ENCODE measurements at regions not wholly inside any gene's neighbourhood (a gene's known extent, or its start where the extent isn't known, plus 50 kb on each side); places are given as distances from the start of the nearest gene placed in this dataset.

- in situ Hi-C loops (cut with HindIII; ENCODE audit: low pct_ligation_motif_present, low pct_unique_long_range_greater_than_20kb, low sequenced_read_pairs): no loop called here
- no peak for DNase-seq
Measured at GRCh38 chr2:107384422-107384821, 442.3 kb upstream of the RGPD4 start.

DNA sequence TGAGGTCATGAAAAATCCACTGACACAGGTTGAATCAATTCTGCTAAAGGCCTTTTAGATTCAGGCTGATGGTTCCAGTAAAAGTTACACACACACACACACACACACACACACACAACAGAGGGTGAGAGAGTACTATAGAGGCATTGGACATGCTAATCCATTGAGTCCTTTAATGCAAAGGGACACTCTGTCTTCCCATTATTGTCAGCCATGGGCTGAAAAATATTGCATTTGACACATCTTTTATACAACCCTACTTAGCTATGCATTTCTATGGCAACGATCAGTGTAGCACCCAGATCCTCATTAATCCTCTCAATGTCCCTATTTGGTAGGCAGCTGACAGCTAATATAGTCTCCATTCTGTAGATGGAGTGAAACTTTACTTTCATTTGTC lies 440.8 kb upstream of the RGPD4 start:
- in situ Hi-C loops (cut with HindIII; ENCODE audit: low pct_ligation_motif_present, low pct_unique_long_range_greater_than_20kb, low sequenced_read_pairs): no loop called here
- DNase-seq: no peak

- no peak for DNase-seq
- in situ Hi-C loops (cut with HindIII; ENCODE audit: low pct_ligation_motif_present, low pct_unique_long_range_greater_than_20kb, low sequenced_read_pairs): no loop called here
Measured at GRCh38 chr2:107392241-107392704, 434.4 kb upstream of the RGPD4 start.

- in situ Hi-C loops (cut with HindIII; ENCODE audit: low pct_ligation_motif_present, low pct_unique_long_range_greater_than_20kb, low sequenced_read_pairs): no loop called here
- no peak for DNase-seq
Measured at GRCh38 chr2:107393516-107393915, 433.2 kb upstream of the RGPD4 start.

DNA sequence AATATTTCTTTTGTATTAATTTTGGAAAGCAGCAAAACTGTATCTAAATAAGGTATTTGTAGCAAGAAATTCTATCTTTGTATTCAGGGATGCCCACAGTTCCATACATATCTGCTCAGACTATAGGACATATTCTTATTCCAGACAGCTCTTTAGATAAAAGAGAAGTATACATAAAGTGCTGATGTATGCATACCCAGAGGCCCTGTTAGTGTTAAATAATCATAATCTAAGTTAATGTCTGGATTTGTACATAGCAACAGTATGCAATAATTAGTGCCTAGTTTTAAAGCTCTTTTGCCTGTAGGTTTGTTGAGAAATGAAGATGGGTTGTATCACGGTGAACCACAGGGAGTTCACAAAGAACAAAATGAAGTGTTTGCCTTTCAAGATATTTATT lies 428.0 kb upstream of the RGPD4 start:
- no peak for DNase-seq
- in situ Hi-C loops (cut with HindIII; ENCODE audit: low pct_ligation_motif_present, low pct_unique_long_range_greater_than_20kb, low sequenced_read_pairs): no loop called here

DNA sequence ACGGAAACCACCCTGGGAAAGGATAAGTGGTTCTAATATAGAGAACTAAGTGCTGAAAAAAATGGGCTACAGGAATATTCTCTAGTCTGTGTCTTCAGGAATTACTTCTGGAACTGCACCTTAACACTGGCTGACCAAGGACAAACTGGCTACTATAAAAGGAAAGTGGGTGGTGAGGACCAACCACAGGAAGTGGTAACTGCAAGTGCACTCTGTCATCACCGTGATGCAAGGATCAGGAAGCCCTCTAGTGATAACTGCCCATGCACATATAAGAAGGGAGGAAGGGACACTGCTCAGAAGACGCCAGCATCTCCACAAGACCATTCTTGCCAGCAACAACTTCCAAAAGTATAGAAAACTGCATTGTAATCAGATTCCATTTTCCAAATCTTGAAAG lies 424.4 kb upstream of the RGPD4 start:
- no peak for DNase-seq
- in situ Hi-C loops (cut with HindIII; ENCODE audit: low pct_ligation_motif_present, low pct_unique_long_range_greater_than_20kb, low sequenced_read_pairs): no loop called here

DNA sequence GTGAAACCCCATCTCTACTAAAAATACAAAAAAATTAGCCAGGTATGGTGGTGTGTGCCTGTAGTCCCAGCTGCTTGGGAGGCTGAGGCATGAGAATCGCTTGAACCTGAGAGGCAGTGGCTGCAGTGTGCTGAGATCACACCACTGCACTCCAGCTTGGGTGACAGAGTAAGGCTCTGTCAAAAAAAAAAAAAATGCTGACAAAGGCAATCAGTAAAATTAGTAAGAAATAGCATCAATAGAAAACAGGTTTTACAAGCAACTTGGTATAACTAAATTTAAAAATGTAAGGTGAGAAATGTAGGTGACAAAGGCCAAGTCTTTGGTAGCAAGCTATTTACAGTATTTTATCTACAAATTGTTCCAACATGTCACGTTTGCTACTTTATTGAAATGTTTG lies 421.4 kb upstream of the RGPD4 start:
- no peak for DNase-seq
- in situ Hi-C loops (cut with HindIII; ENCODE audit: low pct_ligation_motif_present, low pct_unique_long_range_greater_than_20kb, low sequenced_read_pairs): no loop called here

GRCh38 chr2:107407017-107407416 lies 419.7 kb upstream of the RGPD4 start:
- in situ Hi-C loops (cut with HindIII; ENCODE audit: low pct_ligation_motif_present, low pct_unique_long_range_greater_than_20kb, low sequenced_read_pairs): no loop called here
- DNase-seq: no peak

DNA sequence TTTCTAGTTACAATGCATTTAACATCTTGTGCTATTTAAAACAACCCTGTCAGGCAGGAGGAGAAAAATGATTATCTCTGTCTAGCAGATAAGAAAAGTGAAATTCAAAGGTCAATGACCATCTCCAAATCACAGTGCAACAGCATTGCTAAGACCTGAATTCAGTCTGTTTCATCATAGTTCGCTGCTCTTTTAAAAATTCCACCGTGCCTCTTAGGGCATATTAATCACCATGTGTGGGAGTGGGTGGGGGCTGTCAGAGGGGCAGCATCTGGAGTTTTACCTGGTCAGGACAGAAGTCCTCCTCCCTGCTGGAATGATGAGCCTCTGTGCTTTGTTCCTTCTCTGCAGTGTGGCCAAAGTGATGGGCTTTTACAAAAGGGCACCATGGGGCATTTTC lies 418.7 kb upstream of the RGPD4 start:
- no peak for DNase-seq
- in situ Hi-C loops (cut with HindIII; ENCODE audit: low pct_ligation_motif_present, low pct_unique_long_range_greater_than_20kb, low sequenced_read_pairs): no loop called here

GRCh38 chr2:107411267-107411666 lies 415.4 kb upstream of the RGPD4 start:
- in situ Hi-C loops (cut with HindIII; ENCODE audit: low pct_ligation_motif_present, low pct_unique_long_range_greater_than_20kb, low sequenced_read_pairs): no loop called here
- DNase-seq: no peak

GRCh38 chr2:107412209-107412904 lies 414.3 kb upstream of the RGPD4 start:
- no peak for DNase-seq
- in situ Hi-C loops (cut with HindIII; ENCODE audit: low pct_ligation_motif_present, low pct_unique_long_range_greater_than_20kb, low sequenced_read_pairs): no loop called here

- no peak for DNase-seq
Measured at GRCh38 chr2:107412981-107413380, 413.7 kb upstream of the RGPD4 start.

DNA sequence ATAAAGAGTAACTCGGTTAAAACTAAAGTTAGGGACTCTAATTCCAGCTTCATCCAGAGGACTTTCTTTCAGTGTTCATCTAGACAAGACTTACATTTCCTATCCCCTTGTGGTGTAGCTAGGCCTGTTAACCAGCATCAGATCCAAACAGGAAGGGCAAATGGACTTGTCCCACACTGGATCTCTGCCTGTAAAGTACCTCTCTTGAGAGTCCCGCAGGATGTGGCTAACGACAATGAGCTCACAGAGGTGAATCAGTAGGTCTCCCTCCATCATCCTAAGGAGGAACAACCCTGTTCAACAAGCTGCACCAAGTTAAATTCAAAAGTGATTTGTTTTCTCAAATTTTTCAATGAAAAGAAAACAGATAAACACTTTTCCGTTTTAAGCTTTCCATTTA lies 412.3 kb upstream of the RGPD4 start:
- no peak for DNase-seq
- in situ Hi-C loops (cut with HindIII; ENCODE audit: low pct_ligation_motif_present, low pct_unique_long_range_greater_than_20kb, low sequenced_read_pairs): no loop called here

More at GRCh38 chr2:107412981-107413380, 413.7 kb upstream of the RGPD4 start:
- in situ Hi-C loops (cut with HindIII; ENCODE audit: low pct_ligation_motif_present, low pct_unique_long_range_greater_than_20kb, low sequenced_read_pairs): no loop called here

DNA sequence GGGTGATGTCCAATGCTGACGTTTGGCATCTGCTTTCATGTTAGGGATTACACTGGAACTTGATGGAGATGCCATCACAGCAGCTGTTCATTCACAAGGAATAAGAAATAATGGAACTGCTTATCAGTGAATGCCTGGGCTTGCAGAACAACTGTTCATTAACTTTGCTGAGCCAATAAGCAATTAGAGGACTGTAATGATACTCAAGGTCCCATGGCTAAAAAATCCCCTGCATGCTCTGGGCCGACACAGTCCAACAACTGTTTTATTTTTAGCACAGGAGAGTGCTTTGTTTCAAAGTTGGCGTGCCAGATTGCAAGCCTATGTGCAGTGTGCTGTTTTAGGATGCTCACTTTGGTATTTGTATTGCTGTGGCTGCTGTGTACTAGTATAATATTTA lies 408.0 kb upstream of the RGPD4 start:
- in situ Hi-C loops (cut with HindIII; ENCODE audit: low pct_ligation_motif_present, low pct_unique_long_range_greater_than_20kb, low sequenced_read_pairs): no loop called here
- no peak for DNase-seq

- DNase-seq: no peak
- in situ Hi-C loops (cut with HindIII; ENCODE audit: low pct_ligation_motif_present, low pct_unique_long_range_greater_than_20kb, low sequenced_read_pairs): no loop called here
Measured at GRCh38 chr2:107419191-107419590, 407.5 kb upstream of the RGPD4 start.

- DNase-seq: no peak
- in situ Hi-C loops (cut with HindIII; ENCODE audit: low pct_ligation_motif_present, low pct_unique_long_range_greater_than_20kb, low sequenced_read_pairs): no loop called here
Measured at GRCh38 chr2:107428781-107429180, 397.9 kb upstream of the RGPD4 start.

- in situ Hi-C loops (cut with HindIII; ENCODE audit: low pct_ligation_motif_present, low pct_unique_long_range_greater_than_20kb, low sequenced_read_pairs): no loop called here
- no peak for DNase-seq
Measured at GRCh38 chr2:107430006-107430405, 396.7 kb upstream of the RGPD4 start.

DNA sequence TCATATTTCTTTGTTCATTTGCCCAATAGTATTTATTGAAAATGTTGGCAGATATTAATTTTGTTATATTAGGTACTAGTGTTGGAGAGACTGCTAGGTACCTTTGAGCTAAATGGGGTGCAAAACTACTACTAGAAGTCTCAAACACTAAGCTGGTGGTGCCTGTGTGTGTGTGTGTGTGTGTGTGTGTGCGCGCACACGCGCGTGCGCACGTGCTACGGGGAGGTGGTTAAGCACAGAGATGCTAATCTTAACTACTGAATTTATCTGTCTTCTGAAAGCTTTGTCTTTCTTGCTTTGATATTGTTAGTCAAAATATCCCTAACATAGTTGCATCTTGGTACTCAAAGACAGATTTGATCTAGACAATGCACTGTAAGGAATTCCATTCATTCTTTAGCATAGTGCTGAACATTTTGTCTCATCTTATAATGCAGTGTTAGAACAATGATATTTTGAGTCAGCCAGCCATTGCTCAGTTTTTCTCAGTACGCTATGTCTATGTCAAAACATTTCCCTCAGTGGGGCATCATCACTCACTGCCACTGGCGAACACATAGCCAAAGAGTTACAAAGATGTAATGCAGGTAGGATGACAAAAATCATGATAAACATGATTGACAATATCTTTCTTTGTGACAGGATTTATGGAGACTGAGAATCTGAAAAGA lies 396.0 kb upstream of the RGPD4 start:
- in situ Hi-C loops (cut with HindIII; ENCODE audit: low pct_ligation_motif_present, low pct_unique_long_range_greater_than_20kb, low sequenced_read_pairs): no loop called here
- DNase-seq: no peak

GRCh38 chr2:107436281-107436680 lies 390.4 kb upstream of the RGPD4 start:
- in situ Hi-C loops (cut with HindIII; ENCODE audit: low pct_ligation_motif_present, low pct_unique_long_range_greater_than_20kb, low sequenced_read_pairs): no loop called here
- DNase-seq: no peak

DNA sequence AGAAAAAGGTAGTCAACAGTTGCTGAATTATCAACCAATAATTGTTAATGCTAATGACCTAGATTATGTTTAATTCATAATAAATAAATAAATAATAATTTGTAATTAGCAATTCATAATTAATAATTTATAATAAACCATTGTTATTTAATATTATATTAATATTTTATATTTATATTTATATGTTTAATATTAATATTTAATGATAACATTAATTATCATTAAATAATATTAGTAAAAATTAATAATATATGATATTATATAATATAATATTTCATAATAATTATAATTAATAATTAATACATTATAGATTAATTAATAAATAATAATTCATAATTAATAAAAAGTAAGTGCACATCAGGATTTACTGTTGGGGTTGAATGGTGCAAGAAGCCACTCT lies 389.4 kb upstream of the RGPD4 start:
- no peak for DNase-seq
- in situ Hi-C loops (cut with HindIII; ENCODE audit: low pct_ligation_motif_present, low pct_unique_long_range_greater_than_20kb, low sequenced_read_pairs): no loop called here

Measured in ACHN (cell line).